ENCODE measurements at regions not wholly inside any gene's neighbourhood (a gene's known extent, or its start where the extent isn't known, plus 50 kb on each side); places are given as distances from the start of the nearest gene placed in this dataset.
A peak's percentile ranks its signal among the peaks of the same experiment; 100 is the strongest.
"Not testable (repeated sequence)": the region's sequence is repeated elsewhere in the genome, so short reads cannot be mapped to it uniquely, and the experiment has no call there.

DNA sequence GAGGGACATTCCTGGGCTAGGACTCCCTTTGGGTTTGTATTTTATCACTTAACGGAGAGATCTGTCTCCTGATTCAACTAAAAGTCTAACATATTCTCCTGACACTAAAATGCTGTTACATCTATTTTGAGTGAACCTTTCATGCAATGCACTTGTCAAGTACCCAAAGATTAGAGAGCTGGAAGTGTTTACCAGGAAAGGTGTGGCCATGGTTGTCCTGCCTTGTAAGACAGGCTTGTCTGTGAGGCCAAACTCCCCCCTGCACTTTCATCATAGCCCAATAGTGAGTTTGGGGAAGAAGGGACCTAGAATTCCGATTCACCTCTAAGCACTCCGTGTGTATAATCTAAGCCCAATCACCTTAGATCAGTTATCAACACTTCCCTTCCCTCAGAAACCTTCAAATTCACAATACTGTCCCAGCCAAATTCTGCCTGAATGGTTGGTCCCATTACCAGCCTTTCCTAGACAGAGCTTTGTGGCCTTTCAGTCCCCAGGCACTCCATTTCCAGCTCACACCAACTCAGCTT is 162.6 kb upstream of the NAMPT start:
- no peak for DNase-seq

DNA sequence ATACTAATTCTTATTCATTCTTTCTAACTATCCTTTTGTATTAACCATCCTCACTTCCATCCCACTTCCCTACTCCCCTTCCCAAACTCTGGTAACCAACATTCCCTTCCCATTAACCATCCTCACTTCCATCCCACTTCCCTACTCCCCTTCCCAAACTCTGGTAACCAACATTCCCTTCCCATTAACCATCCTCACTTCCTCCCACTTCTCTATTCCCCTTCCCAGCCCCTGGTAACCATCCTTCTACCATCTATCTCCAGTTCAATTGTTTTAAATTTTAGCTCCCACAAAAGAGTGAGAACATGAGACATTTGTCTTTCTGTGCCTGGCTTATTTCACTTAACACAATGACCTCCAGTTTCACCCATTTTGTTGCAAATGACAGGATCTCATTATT is 160.6 kb upstream of the NAMPT start:
- not testable (repeated sequence) for DNase-seq

DNA sequence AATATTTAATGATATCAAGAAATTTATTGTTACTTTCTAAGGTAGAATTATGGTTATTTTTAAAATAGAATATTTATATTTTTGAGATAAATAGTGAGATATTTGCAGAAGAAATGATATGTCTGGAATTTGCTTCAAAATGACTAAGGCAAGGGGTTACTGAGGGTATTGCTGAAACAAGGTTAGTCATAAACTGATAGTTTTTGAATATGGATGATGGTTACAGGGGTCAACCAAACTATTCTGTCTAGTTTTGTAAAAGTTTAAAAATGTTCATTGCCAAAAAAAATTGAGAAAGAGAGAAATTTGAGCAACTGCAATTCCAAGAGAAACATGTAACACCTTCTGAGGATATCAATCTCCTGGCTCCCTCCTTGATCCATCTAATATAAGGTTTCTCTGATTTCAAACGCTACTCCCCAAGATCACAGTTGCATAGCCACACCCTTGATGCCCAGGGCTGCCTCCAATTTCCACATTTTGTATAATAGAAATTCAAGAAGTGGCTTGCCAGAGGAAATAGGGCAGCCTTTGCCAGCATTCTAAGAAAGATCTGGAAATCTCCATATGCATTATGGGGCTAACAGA is 159.4 kb upstream of the NAMPT start:
- DNase-seq, result no peak

DNA sequence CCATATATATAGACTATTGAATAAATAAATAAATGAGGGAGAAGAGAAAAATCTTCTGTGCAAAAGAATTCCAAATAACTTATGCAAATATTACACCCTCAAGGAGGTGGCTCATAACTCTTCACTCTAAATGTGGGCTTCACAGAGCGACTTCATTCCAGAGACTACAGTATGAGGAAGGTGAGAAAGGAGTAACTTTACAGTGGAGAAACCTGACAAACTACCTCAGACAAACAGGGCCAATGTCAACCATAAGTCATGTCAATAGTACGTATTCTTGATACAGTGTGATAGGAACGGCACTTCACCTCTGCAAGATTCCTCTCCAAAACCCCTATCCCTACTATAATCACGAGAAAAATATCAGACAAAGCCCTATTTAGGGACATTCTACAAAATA is 158.4 kb upstream of the NAMPT start:
- no peak for DNase-seq

DNA sequence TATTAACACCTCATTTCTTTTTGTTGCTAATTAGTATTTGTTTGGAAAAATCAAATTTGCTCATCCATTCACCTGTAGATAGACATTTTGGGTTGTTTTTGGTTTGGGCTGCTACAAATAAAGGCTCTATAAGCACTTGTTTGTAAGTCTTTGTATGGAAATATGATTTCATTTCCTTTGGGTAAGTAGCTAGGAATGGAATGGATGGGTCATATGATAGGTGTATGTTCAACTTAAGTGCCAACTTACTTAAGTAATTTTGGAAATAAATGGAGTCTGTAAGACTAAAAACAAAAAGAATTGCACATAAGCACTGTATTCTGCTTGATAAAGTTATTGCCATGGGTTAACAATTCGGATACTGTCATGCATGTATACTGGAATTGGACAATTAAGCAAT is 157.7 kb upstream of the NAMPT start:
- no peak for DNase-seq

DNA sequence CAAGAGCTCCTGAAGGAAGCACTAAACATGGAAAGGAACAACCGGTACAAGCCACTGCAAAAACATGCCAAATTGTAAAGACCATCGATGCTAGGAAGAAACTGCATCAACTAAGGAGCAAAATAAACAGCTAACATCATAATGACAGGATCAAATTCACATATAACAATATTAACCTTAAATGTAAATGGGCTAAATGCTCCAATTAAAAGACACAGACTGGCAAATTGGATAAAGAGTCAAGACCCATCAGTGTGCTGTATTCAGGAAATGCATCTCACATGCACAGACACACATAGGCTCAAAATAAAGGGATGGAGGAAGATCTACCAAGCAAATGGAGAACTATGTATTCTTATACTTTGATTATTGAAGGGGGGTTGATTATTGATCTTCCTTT is 156.6 kb upstream of the NAMPT start:
- not testable (repeated sequence) for DNase-seq

DNA sequence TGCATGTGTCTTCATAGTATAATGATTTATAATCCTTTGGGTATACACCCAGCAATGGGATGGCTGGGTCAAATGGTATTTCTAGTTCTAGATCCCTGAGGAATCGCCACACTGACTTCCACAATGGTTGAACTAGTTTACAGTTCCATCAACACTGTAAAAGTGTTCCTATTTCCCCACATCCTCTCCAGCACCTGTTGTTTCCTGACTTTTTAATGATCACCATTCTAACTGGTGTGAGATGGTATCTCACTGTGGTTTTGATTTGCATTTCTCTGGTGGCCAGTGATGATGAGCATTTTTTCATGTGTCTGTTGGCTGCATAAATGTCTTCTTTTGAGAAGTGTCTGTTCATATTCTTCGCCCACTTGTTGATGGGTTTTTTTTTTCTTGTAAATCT is 152.2 kb upstream of the NAMPT start:
- not testable (repeated sequence) for DNase-seq

DNA sequence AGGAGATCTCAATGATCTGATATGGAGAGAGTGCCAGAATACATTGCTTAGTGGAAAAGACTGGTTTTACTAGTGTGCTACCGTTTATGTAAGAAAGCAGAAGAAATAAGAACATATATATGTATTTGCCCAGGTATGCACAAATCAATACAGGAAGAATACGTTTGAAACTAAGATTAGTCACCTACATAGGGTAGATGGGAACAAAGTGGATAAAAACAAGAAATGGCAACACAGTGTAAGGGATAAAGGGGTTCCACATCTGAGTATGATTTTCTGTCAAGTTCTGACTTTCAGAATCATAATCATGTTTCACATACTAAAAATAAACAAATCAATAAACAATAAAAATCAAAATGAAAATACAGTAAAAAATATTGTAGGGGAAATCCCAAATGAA is 148.6 kb upstream of the NAMPT start:
- DNase-seq, result no peak

DNA sequence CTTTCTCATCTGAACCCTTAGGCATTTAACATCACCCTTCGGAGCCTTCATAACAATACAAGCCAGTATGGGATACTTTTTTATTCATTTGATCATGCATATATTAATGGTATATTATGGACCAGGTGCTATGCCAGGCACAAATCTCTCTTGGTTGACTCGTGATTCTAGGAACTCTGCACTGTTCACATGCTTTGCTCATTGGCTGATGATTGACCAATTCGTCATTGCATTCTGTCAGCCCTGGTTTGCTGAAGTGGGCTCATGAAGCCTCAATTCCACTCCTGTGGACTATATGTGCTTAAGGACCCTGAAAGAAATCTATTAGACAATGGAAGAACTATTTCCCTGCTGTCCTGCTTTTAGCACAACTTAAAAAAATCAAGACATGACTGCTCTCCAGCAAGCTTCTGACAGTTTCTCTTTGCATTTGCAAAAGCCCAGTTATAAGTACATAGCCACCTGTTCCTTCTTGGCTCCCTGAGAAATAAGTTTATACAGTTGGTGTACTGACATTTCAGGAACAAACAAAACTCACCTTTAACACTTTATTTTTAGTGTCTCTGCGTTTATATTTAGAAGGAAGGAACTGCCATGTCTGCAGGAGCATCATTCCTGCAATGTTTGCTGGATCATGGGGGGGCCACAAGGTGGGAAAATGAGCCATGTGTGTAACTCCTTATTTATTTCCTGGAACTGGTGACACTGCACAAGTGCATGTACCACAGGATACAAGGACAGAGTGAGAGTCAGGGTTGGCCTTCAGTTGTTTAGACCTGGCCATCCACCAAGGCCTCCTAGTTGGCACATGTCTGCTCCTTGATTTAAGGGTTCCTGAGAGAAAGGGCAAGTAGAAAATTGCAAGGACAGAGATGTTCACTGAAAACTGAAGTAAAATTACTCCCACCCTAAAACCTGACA is 146.0 kb upstream of the NAMPT start:
- no peak for DNase-seq

DNA sequence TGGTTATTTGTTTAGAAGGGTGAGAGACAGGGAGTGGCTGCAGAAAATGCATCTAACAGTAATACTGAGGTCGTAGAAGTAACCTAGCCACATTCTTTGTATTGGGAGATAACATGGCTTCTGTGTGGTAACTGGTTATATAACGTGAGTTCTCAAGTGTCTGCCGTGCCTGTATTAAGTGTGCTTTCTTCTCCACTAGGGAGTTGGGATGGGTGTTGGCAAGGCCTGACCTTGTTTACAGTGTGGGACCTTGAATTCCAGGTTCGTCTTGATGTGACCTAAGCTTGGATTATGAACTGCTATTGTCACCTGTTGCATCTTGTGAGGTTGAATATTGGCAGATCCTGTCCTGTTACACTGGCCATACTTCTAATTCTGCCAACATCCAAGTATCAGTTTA is 145.3 kb upstream of the NAMPT start:
- DNase-seq, result no peak

DNA sequence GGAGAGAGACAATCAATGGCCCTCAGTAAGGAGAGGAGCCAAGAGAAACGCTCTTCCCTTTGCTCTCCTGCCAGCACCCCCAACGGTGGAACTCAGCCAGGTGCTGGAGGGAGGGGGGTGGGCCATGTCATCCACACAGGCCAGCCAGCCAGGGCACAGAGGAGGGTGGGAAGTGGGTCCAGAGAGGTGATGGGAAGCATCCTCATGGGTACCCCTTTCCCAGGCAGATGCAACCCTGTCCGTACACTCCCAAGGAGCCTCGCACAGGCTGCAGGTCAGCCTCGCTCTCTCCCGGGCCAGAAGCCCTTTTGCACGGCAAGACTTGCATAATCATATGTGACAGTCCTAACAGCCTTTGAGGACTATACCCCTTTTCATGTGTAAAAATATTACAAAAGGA is 142.0 kb upstream of the NAMPT start:
- DNase-seq, result no peak

DNA sequence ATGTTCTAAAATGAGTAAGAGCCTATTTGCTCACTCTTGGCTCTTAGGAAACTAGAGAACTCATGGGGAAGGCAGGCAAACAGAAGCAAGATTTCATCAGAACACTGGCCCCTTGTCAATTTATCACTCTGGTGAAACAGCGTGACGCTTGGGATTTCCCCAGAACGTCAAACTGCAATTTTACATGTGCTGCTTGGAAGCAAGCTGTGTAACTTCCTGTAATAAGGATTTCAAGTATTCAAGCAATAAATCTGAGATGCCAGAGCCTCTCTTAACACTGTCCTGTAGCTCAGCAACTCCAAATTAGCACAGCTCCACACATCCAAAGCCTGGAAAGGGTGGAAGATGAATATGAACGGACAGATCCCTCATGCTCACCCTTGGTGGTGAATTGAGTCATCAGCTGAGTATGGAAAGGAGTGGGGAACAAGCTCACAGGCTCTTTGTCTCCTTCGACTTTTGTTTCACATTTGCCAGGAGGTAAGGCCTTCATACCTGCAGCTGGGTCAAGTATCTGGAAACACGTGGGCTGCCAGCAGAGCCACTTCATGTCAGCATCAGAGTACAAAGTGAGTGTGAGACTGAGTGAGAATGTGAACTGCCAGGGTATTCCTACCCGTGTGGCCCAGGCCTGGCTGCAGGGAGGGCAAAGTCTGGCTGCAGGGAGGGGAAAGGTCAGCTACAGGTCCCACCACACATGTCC is 140.4 kb upstream of the NAMPT start:
- DNase-seq, result peak; percentile 42

DNA sequence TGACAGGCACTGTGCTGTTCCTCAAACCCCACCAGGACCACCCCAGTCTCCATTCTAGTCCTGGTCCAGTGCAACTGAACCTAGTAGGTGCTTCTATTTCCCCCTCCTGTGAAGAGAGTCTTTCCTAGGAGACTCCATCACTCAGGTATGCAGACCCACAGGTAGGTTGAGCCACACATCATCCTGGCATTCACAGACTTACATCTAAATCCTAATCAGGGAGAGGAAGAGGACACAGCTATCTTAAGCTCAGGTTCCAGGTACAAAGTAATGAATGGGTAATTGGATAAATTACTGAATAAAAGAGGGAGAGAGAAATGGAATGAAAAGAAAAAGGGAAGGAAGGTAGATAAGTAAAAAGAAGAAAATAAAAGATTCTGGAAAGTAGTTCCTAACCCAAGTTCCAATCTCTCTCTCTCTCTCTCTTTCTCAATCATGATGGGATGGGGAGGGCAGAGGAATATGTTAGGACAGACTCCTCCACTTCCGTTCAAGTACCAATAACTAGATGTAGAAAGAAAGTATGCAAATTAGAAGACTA is 139.8 kb upstream of the NAMPT start:
- DNase-seq, result no peak

DNA sequence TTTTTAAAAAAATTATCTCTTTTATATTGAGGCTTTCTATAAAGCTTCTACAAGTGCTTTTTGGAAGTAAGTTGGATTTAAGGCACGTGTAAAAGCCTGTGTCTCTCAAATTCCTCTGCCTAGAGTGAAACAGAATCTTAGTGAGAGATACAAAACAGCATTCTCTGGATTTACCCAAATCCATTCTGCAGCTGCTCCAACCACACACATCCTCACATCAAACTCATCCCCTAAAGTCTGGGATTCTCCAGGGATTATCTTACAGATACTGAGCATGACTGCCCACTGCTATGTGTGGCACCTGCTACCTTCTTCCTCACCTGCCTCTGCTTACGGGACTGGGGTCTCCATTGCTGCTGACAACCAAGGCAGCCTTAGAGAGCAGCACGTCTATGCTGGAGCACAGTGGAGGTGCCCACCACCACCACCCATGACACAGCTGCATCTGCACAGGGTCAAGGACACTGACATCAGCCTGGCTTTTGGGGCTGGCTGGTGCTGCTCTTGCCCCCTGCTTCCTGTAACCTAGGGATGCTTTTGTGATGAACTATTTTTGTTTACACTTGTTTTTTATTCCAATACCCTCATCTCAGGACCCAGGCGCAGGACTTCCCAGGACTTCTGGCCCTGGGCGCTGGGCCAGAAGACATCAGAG is 139.2 kb upstream of the NAMPT start:
- DNase-seq, result no peak

DNA sequence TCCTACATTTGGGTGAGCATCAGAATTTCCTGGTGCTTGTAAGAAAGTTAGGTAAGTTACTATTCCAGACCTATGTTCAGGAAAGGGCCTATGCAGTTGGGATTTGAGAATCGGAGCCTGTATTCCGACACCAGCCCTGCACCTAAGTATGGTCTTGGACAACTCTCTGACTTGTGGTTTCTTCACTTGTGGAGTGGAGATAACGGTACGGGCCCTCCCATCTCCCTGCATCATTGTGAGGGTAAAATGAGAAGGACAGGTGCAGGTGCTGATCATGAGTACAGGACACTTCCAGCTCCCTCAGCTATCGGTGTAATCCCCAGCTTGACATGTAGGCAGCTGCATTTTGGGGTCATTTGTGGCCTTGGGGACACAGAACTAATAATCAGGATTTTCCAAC is 138.3 kb upstream of the NAMPT start:
- no peak for DNase-seq

DNA sequence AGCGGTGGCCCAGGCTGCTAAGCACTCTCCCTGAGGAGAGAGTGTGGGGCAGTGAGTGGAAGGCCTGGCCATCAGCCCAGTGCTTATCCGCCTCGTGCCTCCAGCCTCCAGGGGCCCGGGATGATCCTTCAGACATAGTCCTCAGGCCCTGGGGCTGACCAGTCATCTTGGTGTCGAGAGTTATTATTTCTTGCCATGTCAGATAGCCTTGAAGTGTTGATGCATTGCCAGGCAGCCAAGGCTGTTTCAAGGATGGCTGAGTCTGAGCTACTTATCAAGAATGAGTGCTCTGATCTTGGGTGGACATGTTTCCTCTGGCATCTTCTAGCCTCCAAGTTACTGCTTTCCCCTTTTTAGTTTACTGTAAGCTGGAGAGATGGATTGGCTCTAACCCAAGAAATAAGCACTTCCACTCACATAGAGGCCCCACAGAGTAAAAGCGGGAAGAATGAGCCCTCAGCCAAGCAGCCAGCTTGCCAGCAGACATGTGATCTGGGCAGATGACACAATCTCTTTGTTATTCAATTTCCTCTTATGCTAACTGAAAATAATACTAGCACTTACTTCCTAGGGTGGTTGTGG is 136.5 kb upstream of the NAMPT start:
- DNase-seq, result peak; percentile 5

DNA sequence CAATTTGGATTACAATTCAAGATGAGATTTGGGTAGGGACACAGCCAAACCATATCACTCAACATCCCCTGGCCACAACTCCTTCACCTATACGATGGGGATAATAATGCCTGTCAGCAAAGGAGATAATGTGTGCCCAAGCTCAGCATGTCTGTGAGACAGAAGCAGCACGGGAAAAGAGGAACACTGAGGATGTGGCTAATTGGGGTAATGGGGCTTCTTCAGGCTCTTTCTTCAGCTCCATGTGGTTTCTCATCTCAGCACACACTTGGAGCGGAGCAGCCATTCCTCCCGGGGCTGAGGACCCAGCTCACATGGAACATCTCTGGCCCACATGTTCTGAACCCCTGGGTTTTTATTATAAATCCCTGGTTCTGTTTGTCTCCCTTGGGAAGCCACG is 136.0 kb upstream of the NAMPT start:
- no peak for DNase-seq

DNA sequence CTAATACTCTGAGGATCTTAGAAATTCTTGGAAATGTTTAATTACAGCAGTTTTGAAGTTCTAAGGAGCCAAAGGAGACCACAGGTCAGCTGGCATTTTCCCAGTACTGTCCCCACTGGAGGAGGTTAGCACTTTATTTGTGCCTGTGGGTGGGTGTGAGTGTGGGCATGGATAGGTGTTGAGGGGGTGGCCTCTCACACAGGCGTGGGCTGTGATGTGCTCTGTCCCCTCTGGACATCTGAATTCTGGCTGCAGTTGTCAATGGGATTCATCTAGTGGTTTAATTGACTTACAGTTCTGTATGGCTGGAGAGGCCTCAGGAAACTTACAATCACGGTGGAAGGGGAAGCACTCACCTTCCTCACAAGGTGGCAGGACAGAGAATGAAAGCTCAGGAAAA is 135.4 kb upstream of the NAMPT start:
- no peak for DNase-seq

DNA sequence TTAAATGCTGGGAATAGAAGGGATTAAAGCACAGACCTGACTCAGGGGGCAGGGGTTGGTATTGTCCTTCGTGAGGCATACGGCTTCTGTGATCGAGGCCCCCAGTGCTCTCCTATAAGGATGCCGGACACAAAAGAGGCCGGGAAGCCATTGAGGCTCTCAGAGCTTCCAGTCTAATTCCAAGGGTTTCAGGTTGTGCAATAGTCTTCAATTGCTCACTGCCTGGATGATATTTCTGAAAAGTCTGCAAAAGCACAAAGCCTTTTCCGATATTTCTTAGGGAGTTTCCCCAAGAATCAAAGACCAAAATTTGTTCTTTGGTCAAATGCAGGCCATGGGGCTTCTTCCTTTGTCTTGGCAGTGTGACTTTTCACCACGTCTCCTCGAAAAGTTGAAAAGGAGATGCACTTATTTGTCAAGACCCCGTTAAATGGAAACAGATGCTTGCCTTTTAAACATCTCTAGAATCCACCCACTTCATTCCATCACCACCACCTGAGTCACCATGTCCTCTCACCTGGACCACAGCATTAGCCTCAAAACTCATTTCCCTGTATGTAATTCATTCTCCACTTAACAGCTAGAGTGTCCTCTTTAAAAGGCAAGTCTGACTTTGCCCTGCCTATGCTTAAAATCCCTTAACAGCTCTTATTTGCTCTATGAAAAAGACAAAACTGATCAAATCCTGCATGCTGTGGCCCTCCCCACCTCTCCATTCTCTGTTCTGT is 134.8 kb upstream of the NAMPT start:
- DNase-seq, result no peak

DNA sequence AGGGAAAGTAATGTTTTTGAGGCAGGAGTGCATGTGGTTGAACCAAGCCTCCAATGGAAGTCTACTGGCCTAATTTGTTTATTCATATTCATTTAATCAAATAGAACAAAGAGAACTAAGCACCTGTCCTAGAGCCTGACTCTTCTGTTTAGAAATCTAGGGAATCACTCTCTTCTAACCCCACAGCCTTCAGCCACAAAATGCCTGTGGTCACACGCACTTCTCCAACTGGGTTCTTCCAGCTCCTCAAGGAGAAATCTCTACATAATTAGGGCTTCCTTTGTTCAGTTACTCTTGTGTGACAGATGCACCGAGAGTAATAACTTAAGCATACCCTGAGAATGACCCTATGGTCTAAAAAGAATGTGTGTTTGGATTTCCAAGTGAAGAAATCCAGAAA is 133.7 kb upstream of the NAMPT start:
- DNase-seq, result no peak

DNA sequence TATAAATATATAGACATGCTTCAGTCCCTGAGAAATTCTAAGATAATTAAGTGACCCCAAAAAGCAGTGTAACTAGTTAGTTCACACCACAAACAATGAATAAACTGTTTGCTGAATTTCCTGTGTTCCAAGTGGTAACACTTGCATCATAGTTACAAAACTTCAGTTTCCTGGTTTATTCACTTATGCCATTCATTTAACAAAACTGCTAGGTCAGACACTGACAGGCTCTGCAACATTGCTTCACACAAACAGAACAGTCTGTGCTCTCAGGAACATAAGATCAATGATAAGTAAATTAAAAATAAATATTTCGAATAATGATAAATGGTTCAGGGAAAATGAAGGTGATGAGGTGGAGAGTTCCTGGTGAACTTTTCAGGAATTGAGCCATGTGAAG is 133.3 kb upstream of the NAMPT start:
- no peak for DNase-seq

All from CD4-positive, alpha-beta T cell treated with Interleukin-12 subunit alpha and Interleukin-12 subunit beta, for 1 hour (primary cell).